Right hindlimb (tissue), 1 donor: ENCODE measurements at regions not wholly inside any gene's neighbourhood (a gene's known extent, or its start where the extent isn't known, plus 50 kb on each side); places are given as distances from the start of the nearest gene placed in this dataset.

Source experiments
- DNase-seq: peaks from one replicate; pipeline ENCODE4 v3.0.0-alpha.2; 2018

DNA sequence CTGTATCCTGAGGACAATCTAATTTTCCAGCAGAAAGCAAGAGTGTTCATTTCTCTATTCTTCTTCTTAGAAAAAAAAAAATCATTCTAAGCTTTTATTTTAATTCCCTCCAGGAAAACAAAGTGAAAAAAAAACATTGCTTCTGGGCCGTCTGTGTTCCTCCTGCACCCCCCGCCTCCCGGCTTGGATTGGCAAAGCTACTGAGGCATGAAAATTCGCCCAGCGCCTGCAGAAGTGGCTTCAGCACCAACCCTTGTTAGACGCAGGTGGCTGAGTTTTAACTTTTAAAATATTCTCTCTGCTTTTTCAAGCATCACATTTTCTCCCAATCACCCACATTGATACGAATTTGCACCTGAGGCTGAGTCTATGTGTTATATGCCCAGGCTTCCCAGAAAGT, 401.6 kb downstream of the BRD1 start:
- DNase-seq, result no peak

DNA sequence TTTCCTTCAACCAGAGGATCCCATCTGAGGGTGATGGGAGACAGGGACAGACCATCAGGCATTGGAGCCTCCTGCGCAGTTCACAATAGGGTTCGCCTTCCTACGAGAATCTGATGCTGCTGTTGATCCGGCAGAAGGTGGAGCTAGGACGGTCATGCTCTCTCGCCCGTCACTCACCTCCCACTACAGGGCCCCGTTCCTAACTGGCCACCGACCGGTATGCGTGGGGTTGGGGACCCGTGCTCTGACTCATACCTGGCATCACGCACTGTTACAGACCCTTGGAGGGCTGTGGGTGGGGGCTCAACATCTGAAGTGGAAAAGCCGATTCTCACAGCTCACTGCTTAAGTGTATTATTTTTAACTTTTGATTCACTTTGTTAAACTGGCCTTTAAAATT, 402.3 kb downstream of the BRD1 start:
- no peak for DNase-seq

- DNase-seq, result no peak
These were observed 402.8 kb downstream of the BRD1 start for GRCh38 chr22:49424893-49425270.

- no peak for DNase-seq
These were observed 404.5 kb downstream of the BRD1 start for GRCh38 chr22:49423125-49423650.

- no peak for DNase-seq
These were observed 405.0 kb downstream of the BRD1 start for GRCh38 chr22:49422701-49423100.

GRCh38 chr22:49420651-49421050, 407.0 kb downstream of the BRD1 start:
- no peak for DNase-seq

DNA sequence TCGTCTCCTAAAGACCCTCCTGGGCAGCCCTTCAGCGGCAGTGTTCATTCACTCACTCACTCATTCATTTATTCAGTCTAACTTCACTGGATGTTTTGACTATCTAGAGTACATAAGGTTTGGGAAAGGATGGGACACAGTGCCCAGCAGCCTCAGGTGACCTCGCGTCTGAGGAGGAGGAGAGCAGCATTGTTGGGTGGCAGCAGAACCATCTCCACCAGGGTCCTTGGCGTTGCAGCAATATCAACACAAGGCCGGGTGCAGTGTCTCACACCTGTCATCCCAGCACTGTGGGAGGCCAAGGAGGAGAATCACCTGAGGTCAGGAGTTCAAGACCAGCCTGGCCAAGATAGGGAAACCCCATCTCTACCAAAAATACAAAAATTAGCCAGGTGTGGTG, 408.0 kb downstream of the BRD1 start:
- no peak for DNase-seq

DNA sequence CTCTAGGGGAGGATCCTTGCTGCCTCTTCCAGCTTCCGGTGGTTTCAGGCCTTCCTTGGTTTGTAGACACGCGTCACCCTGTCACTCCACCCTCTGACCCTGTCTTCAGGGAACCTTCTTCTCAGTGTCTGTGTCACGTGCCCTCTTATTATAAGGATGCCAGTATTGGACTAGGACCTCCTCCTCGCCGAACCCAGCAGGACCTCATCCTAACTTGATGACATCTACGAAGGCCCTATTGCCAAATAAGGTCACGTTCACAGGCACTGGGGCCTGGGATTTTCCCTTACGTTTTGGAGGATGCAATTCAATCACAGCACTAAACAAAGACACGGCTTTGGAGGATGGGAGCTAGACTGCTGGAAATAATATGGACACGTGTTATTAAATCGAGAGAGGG, 408.7 kb downstream of the BRD1 start:
- DNase-seq, result no peak

- DNase-seq, result no peak
These were observed 409.3 kb downstream of the BRD1 start for GRCh38 chr22:49418341-49418894.

DNA sequence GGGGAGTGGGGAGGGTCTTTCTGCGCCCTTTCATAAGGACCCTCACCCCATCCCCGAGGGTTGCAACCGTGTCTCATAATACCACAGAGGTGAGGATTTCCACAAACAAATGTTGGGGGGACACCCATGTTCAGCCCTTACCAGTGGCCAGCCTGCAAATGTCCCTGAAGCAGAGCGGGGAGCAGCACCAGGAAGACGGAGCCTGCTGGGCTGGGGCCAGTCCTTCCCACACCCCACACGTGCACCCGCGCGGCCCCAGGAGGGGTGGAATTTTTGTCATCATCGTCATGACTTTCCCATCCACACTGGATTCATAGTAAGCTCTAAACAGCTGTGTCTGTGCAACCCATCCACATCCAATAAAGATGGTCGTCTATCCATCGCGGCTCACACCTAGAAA, 409.8 kb downstream of the BRD1 start:
- no peak for DNase-seq

DNA sequence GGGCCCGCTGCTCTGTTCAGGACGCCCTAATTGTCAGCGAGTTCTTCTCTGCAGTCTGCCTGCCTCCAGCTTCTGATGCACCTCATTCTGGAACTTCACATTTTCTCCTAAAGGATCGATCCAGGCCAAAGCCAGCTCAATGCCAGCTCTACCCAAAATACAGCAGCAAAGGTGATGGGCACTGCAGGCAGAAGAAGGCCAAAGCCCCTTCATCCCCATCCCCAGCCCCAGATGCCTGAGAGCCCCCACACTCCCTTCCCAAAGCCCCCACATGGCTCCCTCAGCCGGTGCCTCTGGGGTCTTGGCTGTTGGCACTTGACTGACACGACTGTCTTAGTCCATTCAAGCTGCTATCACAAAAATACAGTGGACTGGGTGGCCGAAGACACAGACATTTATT, 410.3 kb downstream of the BRD1 start:
- no peak for DNase-seq

- DNase-seq, result no peak
These were observed 412.3 kb downstream of the BRD1 start for GRCh38 chr22:49415151-49415951.

GRCh38 chr22:49413551-49413950, 414.1 kb downstream of the BRD1 start:
- no peak for DNase-seq

- DNase-seq, result no peak
These were observed 414.5 kb downstream of the BRD1 start for GRCh38 chr22:49413146-49413545.

DNA sequence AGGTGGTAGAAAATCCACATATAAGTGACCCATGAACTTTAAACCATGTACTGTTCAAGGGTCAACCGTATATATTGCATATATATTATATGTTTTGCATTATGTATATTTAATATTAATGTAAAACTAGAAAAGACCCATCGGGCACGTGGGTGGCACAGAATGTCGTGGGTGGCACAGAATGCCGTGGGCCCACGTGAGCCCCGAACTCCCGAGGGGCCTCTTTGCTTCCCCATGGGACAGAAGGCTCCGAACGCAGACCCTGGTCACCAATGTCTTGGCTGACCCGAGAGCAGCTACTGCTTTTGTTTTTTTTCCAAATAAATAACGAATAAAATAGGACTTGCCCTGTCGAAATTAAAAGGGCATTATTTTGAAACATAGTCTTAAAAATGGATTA, 415.4 kb downstream of the BRD1 start:
- no peak for DNase-seq

GRCh38 chr22:49411236-49411635, 416.4 kb downstream of the BRD1 start:
- no peak for DNase-seq

DNA sequence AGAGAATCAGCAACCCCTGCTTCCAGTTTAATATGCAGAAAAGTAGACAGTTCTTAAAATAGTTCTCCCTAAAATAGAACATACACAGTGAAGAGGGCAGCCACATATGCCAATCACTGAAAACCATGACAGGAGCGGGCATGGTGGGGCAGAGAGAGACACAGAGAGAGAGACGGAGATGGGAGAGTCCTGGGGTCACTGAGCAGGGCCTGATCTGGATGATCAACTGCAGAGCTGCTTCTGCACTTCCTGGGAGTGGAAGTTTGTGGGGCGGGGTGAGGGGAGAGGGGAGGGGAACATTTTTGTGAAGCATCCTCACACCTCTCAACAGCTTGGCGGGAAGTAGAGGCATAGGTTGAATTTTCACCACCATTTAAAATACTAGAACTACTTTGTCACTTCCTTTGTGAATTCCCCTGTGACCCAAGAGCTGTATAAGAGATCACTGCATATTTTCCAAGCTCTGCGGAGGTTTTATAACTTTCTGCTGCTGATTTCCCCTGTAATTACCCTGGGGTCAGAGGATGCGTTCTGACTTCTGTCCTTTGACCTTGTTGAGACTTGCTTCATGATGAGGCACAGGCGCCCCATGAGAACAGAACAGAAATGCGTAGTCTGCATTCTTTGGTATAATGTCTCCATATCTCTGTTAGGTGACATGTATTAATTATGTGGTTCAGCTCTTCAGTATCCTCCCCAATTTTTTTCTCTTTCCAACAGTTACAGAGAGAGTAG, 419.4 kb downstream of the BRD1 start:
- DNase-seq, result no peak

DNA sequence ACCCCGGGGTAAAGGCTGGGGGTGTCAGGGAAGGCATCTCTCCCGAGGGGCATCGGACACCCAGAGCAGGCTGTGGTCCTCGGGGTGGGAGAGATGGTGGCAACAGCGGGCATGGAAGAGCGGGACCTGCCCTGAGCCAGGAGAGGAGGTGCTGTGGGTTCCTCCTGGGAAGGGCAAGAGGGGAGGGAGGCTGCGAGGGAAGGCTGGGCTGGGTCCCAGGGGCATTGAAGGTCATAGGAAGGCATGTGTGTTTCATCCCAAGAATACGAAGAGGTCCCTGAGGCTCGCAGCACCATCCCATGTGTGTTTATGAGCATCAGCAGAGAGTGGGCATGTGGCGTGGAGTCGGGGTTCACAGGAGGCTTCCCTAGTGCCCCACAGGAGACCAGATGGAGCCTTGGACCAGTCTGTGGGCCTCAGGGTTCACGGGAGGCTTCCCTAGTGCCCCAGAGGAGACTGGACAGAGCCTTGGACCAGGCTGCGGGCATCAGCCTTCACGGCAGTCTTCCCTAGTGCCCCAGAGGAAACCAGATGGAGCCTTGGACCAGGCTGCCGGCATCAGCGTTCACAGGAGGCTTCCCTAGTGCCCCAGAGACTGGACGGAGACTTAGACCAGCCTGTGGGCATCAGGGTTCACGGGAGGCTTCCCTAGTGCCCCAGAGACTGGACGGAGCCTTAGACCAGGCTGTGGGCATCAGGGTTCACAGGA, 420.6 kb downstream of the BRD1 start:
- DNase-seq, result no peak

GRCh38 chr22:49406047-49406650, 421.5 kb downstream of the BRD1 start:
- no peak for DNase-seq

- DNase-seq, result no peak
These were observed 422.1 kb downstream of the BRD1 start for GRCh38 chr22:49405590-49405989.

GRCh38 chr22:49404576-49405241, 423.0 kb downstream of the BRD1 start:
- no peak for DNase-seq

- DNase-seq, result no peak
These were observed 423.7 kb downstream of the BRD1 start for GRCh38 chr22:49404020-49404419.
